ENCODE measurements at regions not wholly inside any gene's neighbourhood (a gene's known extent, or its start where the extent isn't known, plus 50 kb on each side); places are given as distances from the start of the nearest gene placed in this dataset.

DNA sequence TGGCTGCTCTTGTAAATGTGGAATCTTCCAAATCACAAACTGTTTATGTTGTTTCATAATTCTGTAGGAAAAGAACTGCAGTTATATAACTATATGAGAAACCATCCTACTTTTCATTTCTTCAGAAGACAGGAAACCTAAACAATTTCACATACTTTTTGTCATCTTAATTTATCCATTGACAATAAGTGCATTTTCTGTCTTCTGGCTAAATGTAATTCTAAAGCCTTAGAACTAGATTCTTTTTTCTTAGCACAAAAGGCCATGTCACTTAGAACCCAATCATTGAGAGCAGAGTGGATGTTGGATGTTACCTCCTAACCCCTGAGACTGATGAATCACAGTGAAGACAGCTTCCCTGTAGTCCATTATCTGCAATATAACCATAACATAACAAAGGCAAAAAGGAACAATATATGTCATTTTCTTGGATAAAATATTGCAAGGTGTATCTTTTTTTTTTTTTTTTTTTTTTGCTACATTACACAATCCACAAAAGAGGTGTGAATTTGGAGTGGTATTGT, 410.2 kb upstream of the PRMT6 start:
- DNase-seq = no peak

DNA sequence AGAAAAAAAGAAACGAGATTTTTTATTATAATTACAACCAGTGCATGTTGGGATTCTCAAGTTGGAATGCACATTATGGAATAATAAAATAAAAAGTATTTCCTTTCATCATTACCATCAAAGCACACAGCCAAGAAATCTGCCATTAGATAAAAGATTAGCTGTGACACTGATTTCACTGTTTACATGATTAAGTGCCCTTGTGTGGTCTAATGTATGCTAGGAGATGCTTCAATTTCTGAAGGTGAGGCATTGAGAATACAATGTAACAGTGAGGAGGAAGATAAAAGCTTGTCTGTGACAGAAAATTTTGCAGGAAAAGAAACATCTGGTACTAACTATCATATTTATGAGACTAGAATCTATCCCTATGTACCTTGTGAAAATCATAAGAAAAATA, 409.7 kb upstream of the PRMT6 start:
- DNase-seq = no peak

DNA sequence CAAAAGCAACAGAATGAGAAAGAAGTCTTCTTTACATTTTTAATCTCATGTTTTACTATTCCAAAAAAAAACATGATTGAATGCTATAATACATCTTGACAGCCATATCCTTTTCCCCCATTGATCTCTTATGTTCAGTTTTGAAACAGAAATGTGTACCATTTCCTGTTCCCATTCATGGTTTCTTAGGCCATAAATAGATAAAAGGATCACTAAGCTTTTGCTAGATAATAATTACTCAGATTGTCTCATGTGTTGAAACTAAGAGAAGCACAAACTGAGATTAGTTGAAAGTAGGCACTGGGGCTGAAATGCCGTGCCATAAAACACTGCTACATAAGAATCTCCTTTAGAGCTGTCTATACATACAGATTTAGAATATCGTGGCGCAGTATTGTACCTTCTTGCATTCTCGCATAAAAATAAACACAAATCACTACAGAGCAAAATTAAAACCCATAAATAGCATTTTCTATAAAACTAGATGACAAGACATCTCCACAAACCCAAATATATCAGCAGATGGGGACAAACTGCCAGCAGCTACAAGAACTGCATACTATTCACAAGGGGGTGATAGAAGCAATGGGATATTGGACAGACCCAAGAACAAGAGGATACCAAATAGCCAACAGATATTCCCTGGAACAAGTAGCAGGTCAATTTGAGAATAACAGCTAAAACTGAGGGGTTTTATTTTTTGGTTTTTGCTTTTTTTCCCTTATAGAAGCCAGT, 405.3 kb upstream of the PRMT6 start:
- no peak for DNase-seq

DNA sequence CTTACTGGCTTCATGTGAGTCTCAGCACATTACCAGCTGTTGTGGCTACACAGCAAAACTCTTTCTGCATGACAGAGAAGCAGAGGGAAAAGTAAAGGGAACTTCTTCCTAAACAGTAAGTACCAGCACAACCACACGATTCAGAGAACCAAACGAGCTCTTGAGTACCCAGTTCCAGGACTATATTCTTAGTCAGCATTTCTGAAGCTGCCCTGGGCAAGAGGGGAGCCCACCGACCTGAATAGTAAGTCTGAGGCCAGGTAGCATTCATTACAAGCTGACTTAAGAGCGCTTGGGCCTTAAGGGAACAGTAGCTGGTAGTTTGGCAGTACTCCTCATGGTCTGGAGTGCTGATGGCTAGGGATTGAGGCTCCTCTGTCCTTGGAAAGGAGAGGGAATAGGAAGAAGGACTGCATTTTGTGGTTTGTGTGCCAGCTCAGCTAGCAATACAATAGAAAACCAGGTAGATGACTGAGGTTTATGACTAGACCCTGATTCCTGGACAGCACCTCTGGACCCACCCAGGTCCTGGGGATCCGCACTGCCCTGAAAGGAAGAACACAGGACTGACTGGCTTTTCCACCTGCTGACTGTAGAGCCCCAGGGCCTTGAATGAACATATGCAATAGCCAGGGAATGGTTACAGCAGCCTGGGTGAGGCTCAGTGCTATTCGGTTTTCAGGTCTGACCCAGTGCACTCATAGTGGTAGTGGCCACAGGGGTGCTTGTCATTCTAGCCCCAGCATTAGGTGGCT, 396.8 kb upstream of the PRMT6 start:
- DNase-seq = no peak

DNA sequence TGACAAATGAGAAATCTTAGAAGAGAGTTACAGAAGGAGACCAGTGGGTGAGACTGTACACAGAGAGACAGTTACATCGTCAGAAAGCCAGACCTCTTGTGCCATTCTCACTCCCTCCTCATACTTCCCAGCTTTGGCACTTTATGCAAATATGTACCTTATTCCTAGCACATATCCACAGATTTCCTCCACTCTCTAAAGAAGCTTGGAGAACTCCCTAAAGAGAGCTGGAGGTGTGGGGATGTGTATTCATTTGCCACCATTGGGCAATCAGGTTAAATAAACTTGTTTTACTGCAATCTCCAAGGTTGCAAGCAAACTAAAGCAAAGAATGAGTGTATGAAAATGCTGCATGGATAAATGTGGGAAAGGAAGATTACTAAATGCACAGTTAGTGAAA, 380.9 kb upstream of the PRMT6 start:
- DNase-seq = no peak

DNA sequence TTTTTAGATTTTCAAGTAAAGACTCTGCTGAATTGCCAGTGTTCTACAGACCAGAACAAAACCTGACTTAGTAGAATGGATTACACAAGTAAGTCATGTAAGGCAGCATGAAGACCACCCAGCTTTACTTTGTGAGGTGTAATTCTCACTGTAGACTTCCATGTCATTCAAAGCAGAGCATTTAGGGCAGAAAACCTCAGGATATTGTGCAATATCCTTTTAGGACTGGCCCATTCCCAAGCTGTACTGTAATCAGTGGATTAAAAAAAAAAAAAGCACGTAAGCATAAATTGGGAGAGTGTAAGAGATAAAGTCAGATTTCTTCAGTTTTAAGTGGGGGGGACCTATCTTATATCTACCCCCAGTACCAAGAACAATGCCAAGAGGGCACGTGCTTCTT, 380.5 kb upstream of the PRMT6 start:
- no peak for DNase-seq

DNA sequence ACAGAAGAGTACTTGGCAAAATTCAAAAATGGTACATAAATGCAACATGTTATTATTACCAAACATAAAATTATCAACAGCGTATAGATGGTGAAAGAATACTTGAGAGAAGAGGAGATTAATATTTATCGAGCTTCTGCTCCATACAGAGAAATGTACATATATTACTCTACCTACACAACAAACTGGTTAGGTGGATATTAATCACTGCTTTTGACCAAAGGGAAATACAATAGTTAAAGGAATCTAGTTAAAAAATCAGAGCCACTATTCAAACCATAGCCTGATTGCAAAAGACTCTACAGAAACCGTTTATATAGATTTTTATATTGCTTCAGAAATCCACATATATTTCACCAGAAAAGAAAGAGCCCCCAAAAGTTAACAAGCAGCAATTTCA, 379.3 kb upstream of the PRMT6 start:
- DNase-seq = no peak

DNA sequence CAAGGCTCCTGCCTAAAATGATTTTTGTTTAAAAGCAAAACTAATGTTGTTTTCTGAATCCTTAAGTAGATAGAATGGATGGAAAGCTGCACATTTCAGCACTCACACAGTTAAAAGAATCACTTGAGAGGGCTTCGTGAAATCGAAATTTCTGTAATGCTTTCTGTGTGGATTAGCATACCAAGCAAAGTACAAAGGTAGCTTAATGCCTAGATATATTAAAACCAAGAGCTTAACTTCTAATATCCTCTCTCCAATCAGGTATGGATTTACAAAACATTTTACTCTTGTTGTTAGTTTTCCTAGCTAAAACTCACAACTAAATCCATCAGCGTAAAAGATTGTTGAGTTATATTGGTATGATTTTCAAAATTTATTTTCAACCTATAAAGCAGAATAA, 378.8 kb upstream of the PRMT6 start:
- no peak for DNase-seq

DNA sequence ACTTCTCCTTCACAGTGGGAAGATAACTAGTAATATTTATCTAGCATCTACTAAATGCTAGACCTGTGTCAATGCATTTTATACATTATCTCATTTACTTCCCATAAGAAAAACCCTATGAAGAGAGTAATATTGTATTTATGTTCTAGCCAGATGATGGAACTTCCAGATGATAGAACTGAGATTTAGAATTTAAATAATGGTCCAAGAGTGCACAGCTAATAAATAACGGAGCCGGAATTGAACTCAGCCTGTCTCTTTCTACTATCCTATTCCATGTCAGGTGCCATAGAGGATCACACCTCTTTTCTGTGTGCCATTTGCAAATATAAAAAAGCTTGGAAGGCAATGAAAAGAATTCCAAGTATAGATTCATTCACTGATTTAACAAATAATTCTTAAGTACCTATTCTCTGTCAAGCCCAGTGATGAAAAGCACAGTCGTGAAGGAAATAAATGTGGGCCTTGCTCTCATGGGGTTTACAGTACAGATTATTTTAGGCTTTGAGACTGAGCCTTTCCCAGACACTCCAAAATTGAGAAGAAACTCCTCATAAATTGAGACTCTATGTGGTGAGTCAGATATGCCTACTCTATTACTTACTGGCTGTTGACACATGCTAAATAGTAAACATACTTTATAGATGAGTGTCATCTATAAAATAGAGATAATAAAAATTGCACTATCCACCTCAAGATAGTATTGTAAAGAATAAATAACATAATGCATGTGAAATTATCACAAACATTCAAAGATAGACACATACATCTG, 378.0 kb upstream of the PRMT6 start:
- no peak for DNase-seq

DNA sequence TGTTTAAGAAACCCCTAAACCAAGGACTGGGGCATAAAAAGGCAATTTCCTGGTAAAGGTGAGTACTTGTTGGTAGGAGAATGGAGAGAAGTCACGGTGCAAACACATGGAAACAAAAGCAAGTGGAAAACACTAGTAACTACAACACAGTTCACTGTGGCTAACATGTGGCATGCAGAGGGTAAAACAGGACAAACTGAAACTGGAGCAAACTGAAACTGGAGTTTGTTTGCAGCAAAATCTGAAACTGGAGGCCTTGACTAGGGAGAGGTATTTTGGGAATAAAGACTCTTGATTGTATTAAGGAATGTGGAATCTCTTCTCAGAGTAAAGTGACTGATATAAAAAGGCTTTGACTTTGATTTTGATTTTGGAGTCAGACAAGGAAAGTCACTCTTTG, 376.3 kb upstream of the PRMT6 start:
- DNase-seq = peak; percentile 4

DNA sequence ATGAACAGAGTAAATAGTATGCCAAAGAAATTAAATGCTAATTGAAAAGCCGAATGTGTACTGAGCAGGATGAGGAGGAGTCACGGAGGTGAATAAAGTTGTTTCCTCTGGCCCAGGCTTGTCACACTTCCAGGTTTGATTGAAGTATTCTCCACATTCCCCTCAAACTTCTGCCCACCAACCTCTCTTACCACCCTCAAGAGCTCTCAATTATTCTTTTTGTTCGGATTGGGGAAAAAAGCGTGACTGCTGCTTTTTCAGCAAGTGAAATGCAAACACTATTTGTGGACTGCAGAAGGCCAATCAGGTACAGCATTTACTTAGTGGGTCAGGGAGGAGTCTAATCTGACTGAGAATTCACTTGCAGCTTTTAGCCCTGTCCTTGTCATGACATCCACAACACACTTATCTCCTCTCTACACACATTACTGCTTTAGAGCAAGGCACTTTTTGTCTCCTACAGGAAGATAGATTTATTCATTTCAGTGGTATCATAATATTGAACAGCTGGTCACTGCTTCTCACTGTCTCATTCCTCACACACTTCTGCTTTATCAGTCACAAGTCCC, 375.6 kb upstream of the PRMT6 start:
- DNase-seq = peak; percentile 74

DNA sequence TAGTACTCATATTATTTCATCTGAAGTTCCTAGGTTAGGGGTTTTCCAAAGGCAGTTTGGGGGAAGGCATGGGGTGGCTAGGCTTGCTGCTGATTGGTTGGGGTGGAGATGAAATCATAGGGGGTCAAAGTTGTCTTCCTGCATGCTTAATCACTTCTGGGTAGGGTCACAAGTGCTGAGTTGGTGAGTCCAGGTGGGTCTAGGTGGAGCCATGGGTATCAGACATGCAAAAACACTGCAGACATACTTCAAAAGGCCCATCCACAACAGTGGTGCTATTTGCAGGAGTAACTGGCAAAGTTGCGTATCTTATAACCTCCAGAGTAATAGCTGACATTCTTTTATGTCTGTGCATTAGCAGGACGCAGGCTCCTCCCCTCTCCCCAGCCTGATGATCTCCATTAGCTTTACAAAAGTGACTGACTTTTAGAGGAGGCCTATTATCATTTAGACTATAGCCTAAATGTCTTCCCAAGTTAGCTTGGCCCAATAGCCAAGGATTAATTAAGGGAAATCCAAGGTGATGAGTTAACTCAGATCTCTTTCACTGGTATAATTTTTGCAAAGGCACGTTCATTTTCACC, 374.4 kb upstream of the PRMT6 start:
- DNase-seq = no peak

DNA sequence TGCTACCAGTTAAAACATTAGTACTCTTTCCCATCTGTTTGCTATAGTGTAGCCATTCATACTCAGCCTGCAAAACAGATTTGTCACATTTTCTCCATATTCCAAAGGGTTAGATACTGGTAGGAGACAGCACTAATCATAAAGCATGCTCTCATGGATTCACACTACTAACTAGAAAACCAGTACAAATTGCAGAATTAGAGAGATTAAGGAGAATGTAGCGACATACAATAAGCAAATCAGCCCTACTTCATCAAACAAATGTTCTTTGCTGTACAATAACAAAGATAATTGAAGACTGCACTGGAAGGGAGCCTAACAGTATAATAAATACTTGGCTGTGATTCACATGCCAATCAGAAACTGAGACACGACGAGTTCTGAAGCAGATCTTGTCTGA, 368.0 kb upstream of the PRMT6 start:
- DNase-seq = no peak

DNA sequence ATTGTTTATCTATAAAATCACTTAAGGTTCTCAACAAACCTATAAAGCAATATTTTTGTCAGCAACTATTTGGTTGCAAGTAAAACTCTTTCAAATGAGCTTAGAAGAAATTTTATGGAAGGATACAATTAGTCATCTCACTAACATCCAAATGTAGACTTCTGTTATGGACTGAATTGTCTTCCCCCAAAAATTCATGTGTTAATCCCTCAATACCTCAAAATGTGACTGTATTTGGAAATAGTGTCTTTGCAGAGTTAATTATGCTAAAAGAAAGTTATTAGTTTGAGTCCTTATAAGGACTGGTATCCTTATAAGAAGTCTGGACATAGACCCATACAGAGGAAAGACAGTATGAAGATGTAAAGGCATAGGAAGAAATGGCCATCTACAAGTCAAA, 357.8 kb upstream of the PRMT6 start:
- no peak for DNase-seq

DNA sequence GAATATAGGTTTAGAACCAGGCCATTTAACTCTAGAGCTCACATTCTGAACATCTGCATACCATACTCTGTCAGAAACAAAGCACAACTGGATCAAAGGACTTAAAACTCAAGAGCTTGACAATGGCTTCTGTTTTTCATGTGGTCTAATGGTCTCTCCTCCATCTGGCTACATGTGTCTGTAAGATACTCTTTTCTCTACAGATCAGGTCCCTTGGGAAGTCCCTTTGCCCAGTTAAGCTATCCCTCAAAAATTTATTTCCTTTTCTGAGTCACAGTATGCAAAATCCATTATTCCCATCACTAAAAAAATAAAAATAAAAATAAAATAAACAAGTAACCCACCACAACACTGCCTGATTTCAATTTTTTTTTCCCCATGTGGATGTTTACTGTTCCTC, 357.0 kb upstream of the PRMT6 start:
- DNase-seq = no peak

DNA sequence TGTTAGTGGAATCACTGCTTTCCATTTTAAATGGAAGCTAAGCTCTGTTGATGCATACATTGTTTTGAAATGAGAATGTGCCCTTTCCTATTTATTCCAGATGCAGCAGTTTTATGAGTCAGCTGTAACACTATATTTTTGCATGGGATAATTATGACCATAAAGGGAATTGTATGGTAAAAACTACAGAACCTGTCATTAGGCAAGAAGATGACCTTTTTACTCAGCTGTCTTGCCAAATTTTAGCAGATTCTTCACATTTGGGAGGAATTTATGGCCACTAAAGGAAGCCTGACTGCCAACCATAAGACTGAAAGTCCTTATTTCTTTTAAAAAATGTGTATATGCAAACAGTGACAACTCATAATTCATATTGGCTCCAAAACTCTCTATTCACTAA, 356.3 kb upstream of the PRMT6 start:
- DNase-seq = no peak

DNA sequence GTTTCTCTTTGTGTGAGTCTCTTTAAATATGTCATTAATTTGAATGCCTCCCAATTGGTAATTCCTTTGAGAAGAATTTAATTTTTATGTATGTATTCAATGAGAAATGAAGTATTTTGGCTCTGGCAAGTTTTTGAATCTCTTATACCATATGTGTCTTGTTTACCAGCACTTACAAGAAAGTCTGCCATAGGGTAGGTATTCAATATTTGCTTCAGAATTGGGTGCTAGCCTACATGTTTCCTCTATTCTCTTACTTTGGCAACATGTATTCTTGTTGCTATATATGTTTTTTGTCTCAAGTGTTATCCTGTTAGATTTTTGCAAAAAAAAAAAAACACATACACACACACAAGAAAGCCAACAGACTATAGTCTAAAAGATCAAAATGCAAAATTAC, 350.5 kb upstream of the PRMT6 start:
- DNase-seq = no peak

DNA sequence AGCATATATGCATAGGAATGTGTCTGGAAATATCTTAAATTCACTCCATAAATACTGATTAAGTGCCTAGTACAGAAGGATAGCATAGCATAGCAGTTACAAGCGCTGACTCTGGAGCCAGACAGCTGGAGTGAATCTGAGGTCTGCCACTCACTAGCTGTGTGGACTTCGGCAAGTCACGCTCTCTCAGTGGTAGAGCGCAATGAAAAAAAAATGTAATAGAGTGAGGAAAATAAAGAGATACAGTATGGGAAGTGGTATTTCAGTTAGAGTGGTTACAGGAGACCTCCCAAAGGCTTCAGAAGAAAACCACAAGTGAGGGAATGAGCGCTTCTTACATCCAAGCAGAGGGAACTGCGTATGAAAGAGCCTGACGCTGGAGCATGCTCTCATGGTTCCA, 338.9 kb upstream of the PRMT6 start:
- no peak for DNase-seq

DNA sequence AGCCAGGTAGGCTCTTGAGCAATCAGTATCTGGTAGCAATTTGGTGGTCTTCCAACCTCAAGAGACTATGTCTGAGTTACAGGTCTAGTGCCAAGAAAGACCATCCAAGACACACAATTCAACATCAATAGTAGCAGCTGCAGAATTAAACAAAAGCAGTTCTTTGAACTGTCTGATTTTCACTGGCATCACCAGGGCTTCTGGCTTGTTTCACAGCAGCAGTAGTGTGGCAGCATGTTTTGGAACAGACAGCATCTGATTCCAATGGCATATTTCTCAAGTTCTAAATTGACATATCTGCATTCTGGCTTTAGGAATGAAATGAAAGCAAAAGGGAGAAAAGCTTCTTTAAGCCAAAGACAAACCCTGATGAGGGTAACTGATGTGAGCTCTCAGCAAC, 334.7 kb upstream of the PRMT6 start:
- peak; percentile 2 for DNase-seq

DNA sequence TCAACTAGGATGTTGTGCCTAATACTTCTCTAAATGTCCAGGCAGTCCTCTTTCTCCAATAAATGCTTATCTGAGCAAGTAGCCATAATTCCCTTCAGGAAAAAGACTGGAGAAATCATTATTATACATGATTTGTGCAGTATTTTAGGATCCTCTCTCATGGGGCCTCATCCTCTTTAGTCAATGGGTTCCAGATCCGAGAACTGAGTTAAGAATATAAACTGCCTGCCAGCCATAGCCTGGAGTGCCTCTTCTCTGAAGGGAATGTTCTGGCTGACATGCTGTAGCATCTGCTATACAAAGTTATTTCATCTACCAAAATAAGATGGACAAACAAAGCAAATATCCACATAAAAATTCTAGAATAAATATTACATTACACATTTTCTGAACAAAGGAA, 334.0 kb upstream of the PRMT6 start:
- DNase-seq = no peak

DNA sequence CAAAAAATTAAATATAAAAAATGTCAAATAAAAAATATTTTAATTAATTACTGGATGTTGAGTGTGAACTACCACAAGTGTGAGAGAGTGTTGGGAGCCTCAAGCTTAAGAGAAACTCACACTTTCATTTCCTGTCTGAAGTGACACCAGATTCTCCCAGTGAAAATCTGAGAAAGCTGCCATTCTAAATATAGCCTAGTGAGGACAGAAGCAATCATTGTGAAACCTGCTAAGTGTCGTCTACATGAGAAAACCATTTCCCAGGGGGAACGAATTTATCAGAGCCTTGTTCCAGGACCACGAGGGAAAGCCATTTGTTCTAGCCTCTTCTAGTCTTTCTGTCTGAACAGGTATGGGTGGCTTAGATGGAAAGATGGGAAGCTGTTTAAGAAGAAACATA, 329.3 kb upstream of the PRMT6 start:
- no peak for DNase-seq

DNA sequence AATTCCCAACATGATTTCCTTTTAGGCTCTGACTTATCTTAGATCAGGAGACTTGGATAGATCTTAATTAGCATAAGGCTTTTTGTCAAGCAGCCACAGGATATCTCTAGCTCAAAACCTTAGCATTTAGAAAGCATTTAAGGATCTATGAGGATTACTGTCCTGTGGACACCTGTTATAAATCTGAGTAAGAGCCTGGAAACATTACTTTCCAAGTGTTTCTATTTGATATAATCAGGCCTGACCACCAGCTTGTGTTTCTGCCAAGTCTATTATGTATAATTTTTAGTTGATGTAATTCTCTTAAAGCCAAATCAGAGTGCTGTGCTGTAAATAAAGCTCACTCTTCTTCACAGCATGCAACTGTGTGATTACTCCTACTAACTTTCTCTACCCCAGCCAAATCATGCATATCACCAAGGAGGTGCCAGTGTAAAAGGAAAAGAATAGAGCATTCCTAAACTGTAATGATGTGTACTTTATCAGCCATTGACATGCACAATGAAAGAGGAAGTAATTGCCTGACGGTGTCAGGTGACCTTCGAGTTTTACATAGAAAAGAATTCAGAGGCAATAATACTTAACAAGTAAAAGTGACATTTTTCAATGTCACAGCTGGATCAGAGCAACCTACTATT, 309.9 kb upstream of the PRMT6 start:
- peak; percentile 84 for DNase-seq

DNA sequence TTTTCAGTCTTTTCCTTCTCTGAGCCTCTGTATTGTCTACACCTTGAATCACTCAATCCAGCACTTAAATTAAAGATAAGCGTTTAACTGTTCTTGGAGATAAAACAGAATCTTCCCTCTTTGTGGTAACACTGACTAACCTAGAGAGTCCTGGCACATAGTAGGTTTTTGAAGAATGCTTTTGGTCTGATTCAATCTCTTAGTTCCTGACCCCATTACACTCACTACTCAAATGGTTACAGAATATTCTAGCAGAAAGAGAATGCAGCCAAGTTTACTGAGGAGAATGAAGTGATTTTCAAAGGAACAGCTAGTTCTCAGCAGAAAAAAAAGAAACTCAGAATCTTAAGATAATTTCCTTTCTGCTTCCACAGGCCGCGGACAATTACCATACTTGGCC, 309.2 kb upstream of the PRMT6 start:
- no peak for DNase-seq
